ENCODE measurements at regions not wholly inside any gene's neighbourhood (a gene's known extent, or its start where the extent isn't known, plus 50 kb on each side); places are given as distances from the start of the nearest gene placed in this dataset.

DNA sequence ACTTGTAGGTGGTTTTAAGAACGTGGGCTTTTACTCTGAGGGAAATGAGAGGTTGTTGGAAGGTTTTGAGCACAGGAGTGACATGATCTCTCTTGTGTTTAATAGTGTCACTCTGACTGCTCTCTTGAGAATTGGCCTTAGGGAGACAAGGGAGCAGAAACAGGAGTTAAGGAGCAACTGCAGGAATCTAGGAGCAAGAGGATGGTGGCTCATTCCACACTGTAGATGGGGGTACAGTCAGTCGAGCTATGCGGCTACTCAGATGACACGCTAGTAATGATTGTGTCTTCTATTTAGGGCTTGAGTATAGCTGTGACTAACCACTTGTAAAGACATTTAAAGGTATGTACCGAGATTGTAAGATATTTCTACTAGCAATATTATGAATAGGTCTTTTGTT lies 87.4 kb downstream of the RPRM start:
- TF ChIP-seq EP300 (IDR thresholded peaks at IDR 0.05) (no peak), POLR2A (IDR thresholded peaks at IDR 0.05) (no peak)
- TF ChIP-seq, protein P1, sequence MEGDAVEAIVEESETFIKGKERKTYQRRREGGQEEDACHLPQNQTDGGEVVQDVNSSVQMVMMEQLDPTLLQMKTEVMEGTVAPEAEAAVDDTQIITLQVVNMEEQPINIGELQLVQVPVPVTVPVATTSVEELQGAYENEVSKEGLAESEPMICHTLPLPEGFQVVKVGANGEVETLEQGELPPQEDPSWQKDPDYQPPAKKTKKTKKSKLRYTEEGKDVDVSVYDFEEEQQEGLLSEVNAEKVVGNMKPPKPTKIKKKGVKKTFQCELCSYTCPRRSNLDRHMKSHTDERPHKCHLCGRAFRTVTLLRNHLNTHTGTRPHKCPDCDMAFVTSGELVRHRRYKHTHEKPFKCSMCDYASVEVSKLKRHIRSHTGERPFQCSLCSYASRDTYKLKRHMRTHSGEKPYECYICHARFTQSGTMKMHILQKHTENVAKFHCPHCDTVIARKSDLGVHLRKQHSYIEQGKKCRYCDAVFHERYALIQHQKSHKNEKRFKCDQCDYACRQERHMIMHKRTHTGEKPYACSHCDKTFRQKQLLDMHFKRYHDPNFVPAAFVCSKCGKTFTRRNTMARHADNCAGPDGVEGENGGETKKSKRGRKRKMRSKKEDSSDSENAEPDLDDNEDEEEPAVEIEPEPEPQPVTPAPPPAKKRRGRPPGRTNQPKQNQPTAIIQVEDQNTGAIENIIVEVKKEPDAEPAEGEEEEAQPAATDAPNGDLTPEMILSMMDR (IDR thresholded peaks at IDR 0.05): no peak
- Histone ChIP-seq H3K27ac (no peak overlapping the region), H3K4me3 (no peak overlapping the region), H3K4me1 (no peaks in the 10 kb centered on the region), H3K9me3 (peaks cover 0 to 10% (median 0%) of the 10 kb centered on the region in 4 donors), H3K27me3 (no peaks in the 10 kb centered on the region), H3K36me3 (no peaks in the 10 kb centered on the region)
- 53 to 63% methylated on average over 5 of the region's 5 CpGs for WGBS, 2 donors
- DNase-seq (ENCODE audit: low spot score in 2 of 2): no peak

DNA sequence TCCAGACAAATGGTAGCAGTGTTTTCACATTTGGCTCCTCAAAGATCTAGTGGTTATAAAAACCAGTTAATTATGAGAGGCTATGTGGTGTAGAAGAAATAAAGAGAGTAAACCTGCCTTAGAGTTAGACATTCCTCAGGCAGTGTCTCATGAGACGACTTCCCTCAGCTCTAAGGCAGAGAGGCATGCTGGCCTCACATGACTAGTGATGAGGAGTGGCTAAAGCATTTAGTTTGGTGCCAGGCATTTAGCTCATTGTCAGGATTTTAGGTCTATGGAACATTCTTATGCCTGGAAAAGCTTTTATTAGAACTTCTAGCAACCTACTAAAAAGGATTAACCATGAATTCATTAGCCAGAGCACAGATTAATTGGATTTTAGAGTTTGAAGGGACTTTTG lies 90.3 kb downstream of the RPRM start:
- Histone ChIP-seq H3K9me3 (peaks cover 0 to 6% (median 0%) of the 10 kb centered on the region in 4 donors), H3K4me3 (no peak overlapping the region), H3K27me3 (no peaks in the 10 kb centered on the region), H3K27ac (no peak overlapping the region), H3K36me3 (no peaks in the 10 kb centered on the region), H3K4me1 (no peaks in the 10 kb centered on the region)
- TF ChIP-seq POLR2A (IDR thresholded peaks at IDR 0.05) (no peak), EP300 (IDR thresholded peaks at IDR 0.05) (no peak)
- TF ChIP-seq, protein P1 (IDR thresholded peaks at IDR 0.05): no peak
- 33% methylated on average over 1 of the region's 1 CpG for WGBS, 2 donors
- no peak for DNase-seq (ENCODE audit: low spot score in 2 of 2)

DNA sequence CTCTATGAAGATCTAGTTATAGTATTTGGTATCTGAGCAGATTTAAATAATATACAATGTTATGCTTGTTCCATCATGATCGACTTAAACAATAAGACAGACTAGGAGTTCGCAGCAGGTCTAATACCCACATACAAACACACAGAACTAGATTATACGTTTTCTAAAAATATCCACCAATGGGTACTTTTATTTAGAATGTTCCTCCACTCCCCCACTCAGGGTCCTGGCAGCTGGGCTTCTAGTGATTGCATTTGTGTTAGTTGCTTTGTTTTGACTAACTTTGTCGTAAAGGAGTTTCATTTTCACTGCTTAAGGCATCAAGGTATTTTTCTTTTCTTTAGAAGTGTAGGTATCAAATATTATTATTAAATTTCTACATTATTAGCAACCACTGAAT lies 91.4 kb downstream of the RPRM start:
- no peaks in the 10 kb centered on the region for H3K36me3 ChIP-seq
- WGBS, 2 donors: 65 to 70% methylated on average over 4 of the region's 4 CpGs
- no peak overlapping the region for H3K27ac ChIP-seq
- H3K4me1 ChIP-seq: no peaks in the 10 kb centered on the region
- TF ChIP-seq EP300 (IDR thresholded peaks at IDR 0.05) (no peak), POLR2A (IDR thresholded peaks at IDR 0.05) (no peak)
- TF ChIP-seq, protein P1 (IDR thresholded peaks at IDR 0.05): no peak
- no peak overlapping the region for H3K4me3 ChIP-seq
- no peaks in the 10 kb centered on the region for H3K27me3 ChIP-seq
- peaks cover 0 to 6% (median 0%) of the 10 kb centered on the region in 4 donors for H3K9me3 ChIP-seq
- no peak for DNase-seq (ENCODE audit: low spot score in 2 of 2)

DNA sequence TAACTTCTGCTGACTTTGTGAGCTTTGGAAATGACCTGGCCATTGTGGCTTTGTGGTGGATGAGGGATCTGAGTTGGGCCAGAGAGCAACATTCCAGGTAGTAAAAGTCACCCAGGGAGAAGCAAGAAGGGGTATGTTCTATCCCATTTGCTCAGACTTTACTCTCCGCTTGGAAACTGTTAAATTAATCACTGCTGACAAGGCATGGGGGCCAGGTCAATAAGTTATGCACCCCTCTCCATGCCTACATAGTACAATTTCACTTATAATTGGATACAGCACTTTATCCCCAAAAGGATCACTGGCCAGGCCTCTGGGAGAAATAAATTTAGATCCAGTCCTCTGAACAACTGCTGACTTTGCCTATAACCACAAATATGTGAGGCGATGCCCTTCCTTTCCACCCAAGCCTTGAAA lies 92.1 kb downstream of the RPRM start:
- TF ChIP-seq POLR2A (IDR thresholded peaks at IDR 0.05) (no peak), EP300 (IDR thresholded peaks at IDR 0.05) (no peak)
- TF ChIP-seq, protein P1 (IDR thresholded peaks at IDR 0.05): no peak
- no peaks in the 10 kb centered on the region for H3K36me3 ChIP-seq
- H3K9me3 ChIP-seq: peaks cover 0 to 6% (median 0%) of the 10 kb centered on the region in 4 donors
- H3K4me3 ChIP-seq: no peak overlapping the region
- H3K27me3 ChIP-seq: no peaks in the 10 kb centered on the region
- no peaks in the 10 kb centered on the region for H3K4me1 ChIP-seq
- no peak overlapping the region for H3K27ac ChIP-seq
- DNase-seq (ENCODE audit: low spot score in 2 of 2): no peak
- WGBS, 2 donors: 55 to 64% methylated on average over 2 of the region's 2 CpGs

DNA sequence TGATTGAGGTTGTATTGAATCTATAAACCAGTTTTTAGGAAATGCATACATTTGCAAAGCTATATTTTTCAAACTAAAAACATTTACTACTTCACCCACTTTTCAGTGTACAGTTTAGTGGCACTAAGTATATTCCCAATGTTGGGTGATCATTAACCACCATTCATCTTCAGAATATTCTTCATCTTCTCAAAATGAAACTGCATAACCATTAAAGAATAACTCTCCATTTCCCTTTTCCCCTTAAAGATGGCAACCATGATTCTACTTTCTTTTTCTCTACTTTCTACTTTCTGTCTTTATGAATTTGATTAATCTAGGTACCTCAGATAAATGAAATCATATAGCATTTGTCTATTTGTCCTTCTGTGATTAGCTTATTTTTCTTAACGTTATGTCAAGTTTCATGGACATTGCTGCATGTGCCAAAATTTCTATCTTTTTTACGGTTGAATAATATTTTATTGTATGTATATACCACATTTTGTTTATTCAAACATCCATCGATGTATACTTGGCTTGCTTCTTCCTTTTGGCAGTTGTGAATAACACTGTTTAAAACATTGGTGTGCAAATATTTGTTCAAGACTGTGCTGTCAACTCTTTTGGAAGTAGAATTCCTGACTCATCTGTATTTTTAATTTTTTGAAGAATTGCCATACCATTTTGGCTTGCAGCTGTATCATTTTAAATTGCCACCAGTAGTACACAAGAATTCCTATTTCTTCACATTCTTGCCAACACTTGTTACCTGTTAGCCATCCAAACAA lies 104.9 kb downstream of the RPRM start:
- Histone ChIP-seq H3K27ac (no peak overlapping the region), H3K27me3 (no peaks in the 10 kb centered on the region), H3K4me3 (no peak overlapping the region), H3K9me3 (no peaks in the 10 kb centered on the region), H3K4me1 (no peaks in the 10 kb centered on the region), H3K36me3 (no peaks in the 10 kb centered on the region)
- TF ChIP-seq EP300 (IDR thresholded peaks at IDR 0.05) (no peak), POLR2A (IDR thresholded peaks at IDR 0.05) (no peak)
- TF ChIP-seq, protein P1 (IDR thresholded peaks at IDR 0.05): no peak
- no peak for DNase-seq (ENCODE audit: low spot score in 2 of 2)
- 90 to 93% methylated on average over 3 of the region's 3 CpGs for WGBS, 2 donors
